Neural crest cell (in vitro differentiated cells): ENCODE measurements at regions not wholly inside any gene's neighbourhood (a gene's known extent, or its start where the extent isn't known, plus 50 kb on each side); places are given as distances from the start of the nearest gene placed in this dataset.

ENCODE experiments used
- DNase-seq: peaks from one replicate; pipeline ENCODE4 v3.0.0; 2021; ENCODE audit warnings: low read depth, mixed read lengths, low spot score
- H3K27ac Mint-ChIP-seq: one replicate; pipeline ENCODE4 v1.8.0; 2021; ENCODE audit warnings: mild to moderate bottlenecking, mixed read lengths; ENCODE audit not compliant: unreplicated experiment
- H3K27me3 Mint-ChIP-seq: 2 replicates; pipeline ENCODE4 v1.8.0; 2021; ENCODE audit warnings: low read depth, mild to moderate bottlenecking, mixed read lengths
- H3K36me3 Mint-ChIP-seq: 2 replicates; pipeline ENCODE4 v1.8.0; 2021; ENCODE audit warnings: low read depth, mild to moderate bottlenecking, mixed read lengths
- H3K4me1 Mint-ChIP-seq: 2 replicates; pipeline ENCODE4 v1.8.0; 2021; ENCODE audit warnings: mixed read lengths
- H3K4me3 Mint-ChIP-seq: one replicate; pipeline ENCODE4 v1.8.0; 2021; ENCODE audit warnings: mild to moderate bottlenecking, mixed read lengths
- H3K9me3 Mint-ChIP-seq: 2 replicates; pipeline ENCODE4 v1.8.0; 2021; ENCODE audit warnings: mixed read lengths
- TF ChIP-seq, protein P1 (sequence below): fragments of 200-600 bp; sonication (generic); conservative IDR thresholded peaks from 2 replicates; pipeline ENCODE4 v1.5.0; 2021; ENCODE audit warnings: antibody characterized with exemption, mild to moderate bottlenecking

DNA sequence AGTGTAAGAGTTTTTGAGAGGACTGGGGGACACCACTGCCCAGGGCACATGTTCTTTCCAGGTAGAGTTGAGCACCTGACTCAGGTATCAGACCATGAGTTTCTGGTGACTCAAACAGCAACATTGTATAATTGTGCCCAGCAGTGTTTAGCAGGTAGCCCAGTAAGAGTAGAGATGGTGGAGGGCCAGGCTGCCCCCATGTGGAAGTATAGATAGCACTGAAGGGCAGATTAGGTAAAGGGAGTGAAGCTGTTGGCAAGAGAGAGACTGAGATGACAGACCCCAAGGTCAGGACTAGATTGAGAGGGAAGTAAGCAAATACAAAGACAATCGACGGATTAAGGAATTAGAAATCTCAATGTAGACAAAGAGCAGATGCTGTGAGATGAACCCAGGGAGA lies 74.6 kb downstream of the TRIM42 start:
- Mint-ChIP-seq H3K27ac (no peak overlapping the region), H3K4me1 (no peaks in the 10 kb centered on the region), H3K36me3 (no peaks in the 10 kb centered on the region), H3K4me3 (no peak overlapping the region), H3K27me3 (peaks cover 67% of the 10 kb centered on the region), H3K9me3 (no peaks in the 10 kb centered on the region)
- TF ChIP-seq, protein P1, sequence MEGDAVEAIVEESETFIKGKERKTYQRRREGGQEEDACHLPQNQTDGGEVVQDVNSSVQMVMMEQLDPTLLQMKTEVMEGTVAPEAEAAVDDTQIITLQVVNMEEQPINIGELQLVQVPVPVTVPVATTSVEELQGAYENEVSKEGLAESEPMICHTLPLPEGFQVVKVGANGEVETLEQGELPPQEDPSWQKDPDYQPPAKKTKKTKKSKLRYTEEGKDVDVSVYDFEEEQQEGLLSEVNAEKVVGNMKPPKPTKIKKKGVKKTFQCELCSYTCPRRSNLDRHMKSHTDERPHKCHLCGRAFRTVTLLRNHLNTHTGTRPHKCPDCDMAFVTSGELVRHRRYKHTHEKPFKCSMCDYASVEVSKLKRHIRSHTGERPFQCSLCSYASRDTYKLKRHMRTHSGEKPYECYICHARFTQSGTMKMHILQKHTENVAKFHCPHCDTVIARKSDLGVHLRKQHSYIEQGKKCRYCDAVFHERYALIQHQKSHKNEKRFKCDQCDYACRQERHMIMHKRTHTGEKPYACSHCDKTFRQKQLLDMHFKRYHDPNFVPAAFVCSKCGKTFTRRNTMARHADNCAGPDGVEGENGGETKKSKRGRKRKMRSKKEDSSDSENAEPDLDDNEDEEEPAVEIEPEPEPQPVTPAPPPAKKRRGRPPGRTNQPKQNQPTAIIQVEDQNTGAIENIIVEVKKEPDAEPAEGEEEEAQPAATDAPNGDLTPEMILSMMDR: no peak
- DNase-seq: no peak

DNA sequence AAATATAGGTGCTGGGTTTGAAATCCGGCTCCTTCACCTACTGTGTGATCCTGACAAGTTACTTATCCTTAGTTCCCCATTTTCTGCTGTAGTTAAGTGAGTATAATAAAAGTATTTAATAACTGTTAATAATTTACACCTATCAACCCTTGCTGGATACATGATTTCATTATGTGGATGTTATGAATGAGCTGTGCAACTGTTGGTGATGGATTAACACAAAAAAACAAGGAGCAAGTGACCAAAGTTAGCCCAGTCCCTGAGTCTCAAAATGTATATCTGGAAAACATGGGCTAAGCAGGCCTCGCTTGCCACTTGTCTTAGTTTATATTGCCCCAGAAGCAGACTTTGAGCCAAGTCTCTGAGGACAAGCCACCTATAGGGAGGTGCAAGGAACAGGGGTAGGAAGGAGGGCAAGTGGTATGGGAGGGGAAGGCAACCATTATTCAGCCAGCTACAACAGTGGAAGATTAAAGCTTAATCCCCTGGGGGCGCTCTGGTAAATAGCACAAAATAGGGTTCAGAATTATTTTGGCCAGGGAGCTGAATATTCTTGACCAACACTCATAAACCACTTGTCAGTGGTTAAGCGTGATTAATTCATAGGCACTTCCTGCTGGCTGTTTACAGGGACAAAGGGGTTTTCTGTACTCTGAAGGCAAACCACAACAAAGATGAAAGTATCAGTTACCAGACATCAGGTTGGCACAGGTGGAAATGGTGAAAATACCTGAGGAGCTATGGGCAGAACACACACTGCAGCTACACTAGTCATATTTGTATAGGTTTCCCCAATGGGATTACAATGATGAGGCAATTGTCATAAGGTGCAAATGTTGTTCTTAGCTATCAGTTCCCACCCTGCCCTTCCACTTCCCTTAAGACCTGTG lies 76.2 kb downstream of the TRIM42 start:
- H3K27ac Mint-ChIP-seq: no peak overlapping the region
- no peak overlapping the region for H3K4me3 Mint-ChIP-seq
- H3K27me3 Mint-ChIP-seq: peaks cover 63% of the 10 kb centered on the region
- H3K9me3 Mint-ChIP-seq: no peaks in the 10 kb centered on the region
- TF ChIP-seq, protein P1: no peak
- no peaks in the 10 kb centered on the region for H3K4me1 Mint-ChIP-seq
- no peaks in the 10 kb centered on the region for H3K36me3 Mint-ChIP-seq
- no peak for DNase-seq

DNA sequence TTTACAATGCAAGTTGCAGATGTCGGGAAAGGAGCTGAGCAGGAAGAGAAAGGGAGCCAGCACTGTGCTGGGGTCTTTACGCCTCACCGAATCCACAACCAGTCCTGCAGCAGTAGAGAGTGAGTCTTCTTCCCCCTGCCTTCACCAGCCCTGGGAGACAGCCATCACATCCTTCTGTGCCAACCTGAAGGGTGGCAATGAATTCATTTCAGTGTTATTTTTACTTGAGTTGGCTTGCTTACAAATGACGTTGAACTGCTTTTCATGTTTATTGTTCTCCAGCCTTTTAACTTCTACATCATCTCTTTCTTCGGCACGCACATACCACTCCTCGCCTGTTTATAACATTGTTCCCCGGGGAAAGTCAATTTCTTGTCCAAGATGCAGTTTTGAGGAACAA lies 77.1 kb downstream of the TRIM42 start:
- no peaks in the 10 kb centered on the region for H3K9me3 Mint-ChIP-seq
- no peaks in the 10 kb centered on the region for H3K36me3 Mint-ChIP-seq
- TF ChIP-seq, protein P1: no peak
- H3K4me1 Mint-ChIP-seq: no peaks in the 10 kb centered on the region
- DNase-seq: no peak
- no peak overlapping the region for H3K27ac Mint-ChIP-seq
- peaks cover 55% of the 10 kb centered on the region for H3K27me3 Mint-ChIP-seq
- no peak overlapping the region for H3K4me3 Mint-ChIP-seq

DNA sequence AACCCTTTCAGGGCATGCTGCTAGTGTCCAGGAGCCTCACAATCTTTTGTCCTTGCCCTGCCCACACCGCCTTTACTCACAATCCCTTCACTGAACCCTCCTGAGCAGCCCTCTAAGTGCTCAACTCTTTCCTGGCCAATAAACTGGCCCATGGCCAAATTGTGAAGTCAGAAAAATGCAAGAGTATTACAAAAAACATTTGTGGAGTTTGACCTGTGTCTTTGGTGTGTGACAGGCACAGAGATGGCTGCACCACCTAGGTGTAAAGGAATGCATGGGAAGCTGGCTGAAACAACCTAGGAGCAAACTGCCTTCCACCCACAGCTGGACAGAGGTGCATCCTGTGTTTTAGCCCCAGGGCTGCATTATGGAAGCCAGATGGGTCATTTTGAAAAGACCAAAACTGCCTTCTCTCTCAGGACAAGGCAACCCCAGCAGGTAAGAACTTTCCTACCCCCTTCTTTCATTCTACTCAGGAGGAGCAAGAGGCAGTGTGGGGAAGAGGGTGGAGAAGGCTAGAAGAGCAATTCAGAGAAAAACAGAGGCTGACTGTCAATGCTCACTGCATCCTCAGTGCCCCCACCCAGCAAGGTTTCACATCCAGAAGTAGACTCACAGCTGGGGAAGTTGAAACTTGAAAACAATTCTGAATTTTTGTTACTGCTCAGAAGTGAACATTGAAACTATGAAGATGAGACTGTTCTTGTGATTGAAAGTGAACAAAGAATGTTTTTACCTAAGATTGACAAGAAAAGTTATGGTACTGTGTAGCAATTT lies 78.6 kb downstream of the TRIM42 start:
- Mint-ChIP-seq H3K27me3 (peaks cover 42% of the 10 kb centered on the region), H3K4me1 (no peaks in the 10 kb centered on the region), H3K9me3 (no peaks in the 10 kb centered on the region), H3K4me3 (no peak overlapping the region), H3K36me3 (no peaks in the 10 kb centered on the region), H3K27ac (peak overlapping the region; percentile 22)
- TF ChIP-seq, protein P1: no peak
- no peak for DNase-seq

DNA sequence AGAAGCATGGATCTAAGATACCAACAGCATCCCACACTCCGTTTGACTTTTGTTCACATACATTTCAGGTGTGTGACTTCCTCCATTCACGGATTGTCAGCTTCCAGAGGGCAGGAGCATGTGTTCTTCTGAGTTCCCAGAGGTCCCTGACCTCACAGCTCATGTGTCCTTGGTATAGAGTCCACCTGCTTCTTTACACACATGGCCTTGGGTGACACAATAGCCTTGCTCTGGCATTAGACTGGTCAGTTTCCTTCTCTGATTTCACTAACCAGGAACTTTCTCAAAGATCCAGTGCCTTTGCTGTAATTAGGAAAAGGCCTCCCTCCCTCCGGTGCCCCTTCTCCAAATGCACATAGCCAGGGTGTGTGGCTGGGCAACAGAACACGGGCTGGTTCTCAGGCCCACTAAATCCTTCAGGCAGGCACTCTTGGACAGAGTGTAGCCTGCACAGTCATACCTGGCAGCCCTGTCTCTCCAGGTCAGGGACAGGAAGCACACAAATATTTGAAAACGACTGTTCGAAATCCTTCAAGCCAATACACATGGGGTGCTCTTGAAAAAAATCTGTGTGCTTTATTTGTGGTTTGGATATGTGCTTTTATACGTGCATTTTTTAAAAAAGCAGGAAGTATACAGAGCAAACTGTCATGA lies 81.1 kb downstream of the TRIM42 start:
- TF ChIP-seq, protein P1: no peak
- Mint-ChIP-seq H3K4me1 (no peaks in the 10 kb centered on the region), H3K9me3 (no peaks in the 10 kb centered on the region), H3K4me3 (no peak overlapping the region), H3K27ac (no peak overlapping the region), H3K36me3 (no peaks in the 10 kb centered on the region), H3K27me3 (peaks cover 22% of the 10 kb centered on the region)
- no peak for DNase-seq
